AG09319 (cell line): ENCODE measurements at regions not wholly inside any gene's neighbourhood (a gene's known extent, or its start where the extent isn't known, plus 50 kb on each side); places are given as distances from the start of the nearest gene placed in this dataset.

Experiments
- DNase-seq: peaks from one replicate; pipeline ENCODE4 v3.0.0-alpha.2; 2010; ENCODE audit warnings: low read depth; ENCODE audit errors: extremely low read depth
- CTCF ChIP-seq: IDR thresholded peaks from 2 replicates; pipeline ENCODE4 v1.5.1; 2011; ENCODE audit warnings: low read depth, mild to moderate bottlenecking, inconsistent platforms, low read length, moderate library complexity

DNA sequence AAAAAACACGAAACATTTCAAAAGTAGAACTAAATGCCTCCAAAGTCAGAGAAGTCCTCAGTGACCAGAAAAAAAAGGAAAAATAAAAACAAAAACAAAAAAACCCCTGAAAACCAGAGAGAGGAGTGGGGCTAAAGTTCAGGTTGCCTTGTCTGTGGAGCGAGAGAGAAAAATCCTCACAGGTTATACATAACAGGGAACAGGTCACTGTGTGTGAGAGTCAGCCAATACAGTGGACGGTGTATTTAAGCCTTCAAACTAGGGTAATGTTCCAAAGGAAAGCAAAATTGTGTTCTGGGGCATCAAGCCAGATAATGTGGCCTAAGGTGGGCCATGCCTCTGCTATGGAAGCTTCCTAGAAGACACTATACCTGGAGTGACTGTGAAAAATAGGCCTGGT lies 216.1 kb upstream of the SUCLG2 start:
- DNase-seq: no peak
- no peak for TF ChIP-seq CTCF

DNA sequence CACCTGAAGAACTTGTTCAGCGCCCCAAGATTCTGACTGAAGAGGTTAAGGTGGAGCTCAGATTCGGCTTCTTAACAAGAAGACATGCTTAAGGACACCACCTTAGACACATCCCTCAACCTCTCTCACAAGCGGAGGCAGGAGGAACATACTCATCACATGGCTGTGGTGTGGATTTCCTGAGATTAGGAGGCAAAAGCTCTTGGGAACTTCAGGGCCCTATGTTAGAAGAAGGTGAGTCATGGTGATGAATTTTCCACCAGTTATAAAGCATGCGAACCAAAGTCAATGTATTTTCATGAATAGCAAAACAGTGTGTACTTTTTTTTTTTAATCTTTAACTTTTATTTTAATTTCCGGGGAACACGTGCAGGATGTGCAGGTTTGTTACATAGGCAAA lies 212.2 kb upstream of the SUCLG2 start:
- no peak for DNase-seq
- TF ChIP-seq CTCF: no peak

DNA sequence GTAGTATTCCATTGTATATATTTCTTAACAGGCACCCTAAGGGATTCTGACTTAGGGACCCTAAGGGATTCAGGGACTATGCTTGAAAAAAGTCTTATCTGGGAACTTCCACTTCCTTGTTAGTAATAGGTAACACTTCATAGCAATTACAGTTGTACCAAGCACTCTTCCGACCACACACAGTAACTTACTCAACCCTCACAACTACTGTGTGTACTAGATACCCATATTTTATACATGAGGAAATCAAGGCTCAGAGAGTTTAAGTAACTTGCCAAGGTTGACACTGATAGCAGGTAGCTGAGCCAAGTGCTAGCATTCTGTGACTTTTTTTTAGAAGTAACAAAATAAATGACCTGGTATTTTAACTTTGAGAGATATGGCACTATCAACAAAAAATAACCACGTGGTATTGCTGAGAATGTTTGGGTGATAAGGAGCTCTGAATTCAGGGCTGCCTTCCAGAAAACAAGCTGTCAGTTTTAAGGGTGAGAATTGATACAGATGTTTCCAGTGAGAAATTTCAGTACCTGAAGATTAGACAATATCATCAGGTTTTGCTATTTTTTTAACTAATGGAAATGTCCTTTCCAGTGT lies 210.3 kb upstream of the SUCLG2 start:
- no peak for TF ChIP-seq CTCF

DNA sequence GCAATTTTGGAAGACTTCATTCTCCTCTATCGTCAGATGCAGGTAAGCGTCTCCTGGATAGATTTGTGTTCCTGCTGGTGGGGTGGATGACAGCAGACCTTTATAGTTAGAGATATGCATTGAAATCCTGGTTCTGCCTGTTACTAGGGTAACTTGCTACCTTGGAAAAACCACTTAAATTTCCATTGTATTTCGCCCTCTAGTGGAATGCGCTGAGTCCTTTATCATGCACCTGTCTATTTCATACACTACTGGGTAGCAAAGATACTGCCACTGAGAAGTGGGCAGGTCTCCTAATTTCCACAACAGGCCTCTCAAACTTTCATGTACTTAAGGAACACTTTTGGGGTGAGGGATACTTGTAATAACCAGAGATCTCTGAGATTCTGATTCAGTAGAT lies 209.5 kb upstream of the SUCLG2 start:
- no peak for TF ChIP-seq CTCF
- no peak for DNase-seq

More for the DNA sequence above, 210.3 kb upstream of the SUCLG2 start:
- DNase-seq: no peak

DNA sequence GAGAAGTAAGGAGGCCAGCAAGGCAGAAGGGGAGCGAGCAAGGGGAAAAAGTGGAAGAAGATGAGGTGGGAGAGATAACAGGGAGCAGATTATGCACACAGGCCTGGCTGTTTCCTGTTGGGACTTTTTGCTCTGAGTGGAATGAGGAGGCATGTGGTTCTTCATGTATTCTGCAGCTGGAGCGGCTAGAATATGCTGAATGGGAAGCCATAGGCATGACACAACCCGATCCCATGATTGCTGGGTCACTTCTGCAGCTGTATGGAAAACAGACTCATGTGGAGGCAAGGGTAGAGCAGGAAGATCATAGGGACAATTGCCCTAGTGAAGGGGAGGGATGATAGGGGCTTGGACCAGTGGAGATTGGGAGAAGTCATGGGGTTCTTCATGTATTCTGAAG lies 206.0 kb upstream of the SUCLG2 start:
- no peak for TF ChIP-seq CTCF
- no peak for DNase-seq

GRCh38 chr3:67858492-67858891 lies 204.1 kb upstream of the SUCLG2 start:
- DNase-seq: no peak
- no peak for TF ChIP-seq CTCF

DNA sequence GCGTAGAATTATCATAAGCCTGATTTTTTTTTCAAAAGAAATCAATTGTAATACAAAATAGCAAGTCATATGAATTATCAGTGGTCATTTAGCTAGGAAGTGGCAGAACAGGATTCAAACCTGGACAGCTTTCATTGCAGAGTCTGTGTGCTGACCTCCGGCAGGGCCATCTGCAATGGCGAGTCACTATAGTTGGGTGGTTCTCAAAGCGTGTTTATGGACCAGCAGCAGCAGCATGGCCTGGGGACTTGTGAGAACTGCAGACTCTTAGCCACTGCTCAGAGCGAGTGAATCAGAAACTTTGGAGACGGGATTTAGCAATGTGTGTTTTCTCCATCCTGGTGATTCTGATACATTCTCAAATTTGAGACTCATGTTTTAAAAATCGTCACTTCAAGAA lies 202.3 kb upstream of the SUCLG2 start:
- no peak for TF ChIP-seq CTCF
- DNase-seq: no peak
